HG03196 (cell line): ENCODE measurements at regions not wholly inside any gene's neighbourhood (a gene's known extent, or its start where the extent isn't known, plus 50 kb on each side); places are given as distances from the start of the nearest gene placed in this dataset.
A peak's percentile ranks its signal among the peaks of the same experiment; 100 is the strongest.
"Not testable (repeated sequence)": the region's sequence is repeated elsewhere in the genome, so short reads cannot be mapped to it uniquely, and the experiment has no call there.

Experiments used
- ATAC-seq: cut with Tn5 transposase; IDR thresholded peaks from one replicate; pipeline ENCODE4 v1.9.1; 2021; ENCODE audit not compliant: unreplicated experiment

GRCh38 chr2:145755019-145755837 is 1235.3 kb upstream of the ZEB2 start:
- no peak for ATAC-seq

DNA sequence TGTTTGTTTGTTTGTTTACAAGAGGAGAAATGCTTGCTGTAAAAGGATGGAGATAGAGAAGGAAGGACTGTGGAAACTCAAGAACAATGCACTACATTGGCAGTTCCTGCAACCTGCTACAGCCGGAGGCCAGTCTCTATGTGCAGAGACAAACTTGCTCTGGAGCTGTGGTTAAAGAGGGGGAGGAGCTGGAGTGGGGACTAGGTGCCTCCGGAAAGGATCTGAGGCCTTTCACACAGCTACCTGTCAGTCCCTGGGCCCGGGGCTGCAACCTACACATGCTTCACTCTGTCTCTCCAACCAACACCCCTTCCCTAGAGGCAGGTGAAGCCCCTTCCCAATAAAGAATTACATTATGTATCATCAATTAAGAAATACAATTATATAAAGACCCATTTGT is 1234.0 kb upstream of the ZEB2 start:
- no peak for ATAC-seq

- no peak for ATAC-seq
Measured at GRCh38 chr2:145753041-145753608, 1233.2 kb upstream of the ZEB2 start.

DNA sequence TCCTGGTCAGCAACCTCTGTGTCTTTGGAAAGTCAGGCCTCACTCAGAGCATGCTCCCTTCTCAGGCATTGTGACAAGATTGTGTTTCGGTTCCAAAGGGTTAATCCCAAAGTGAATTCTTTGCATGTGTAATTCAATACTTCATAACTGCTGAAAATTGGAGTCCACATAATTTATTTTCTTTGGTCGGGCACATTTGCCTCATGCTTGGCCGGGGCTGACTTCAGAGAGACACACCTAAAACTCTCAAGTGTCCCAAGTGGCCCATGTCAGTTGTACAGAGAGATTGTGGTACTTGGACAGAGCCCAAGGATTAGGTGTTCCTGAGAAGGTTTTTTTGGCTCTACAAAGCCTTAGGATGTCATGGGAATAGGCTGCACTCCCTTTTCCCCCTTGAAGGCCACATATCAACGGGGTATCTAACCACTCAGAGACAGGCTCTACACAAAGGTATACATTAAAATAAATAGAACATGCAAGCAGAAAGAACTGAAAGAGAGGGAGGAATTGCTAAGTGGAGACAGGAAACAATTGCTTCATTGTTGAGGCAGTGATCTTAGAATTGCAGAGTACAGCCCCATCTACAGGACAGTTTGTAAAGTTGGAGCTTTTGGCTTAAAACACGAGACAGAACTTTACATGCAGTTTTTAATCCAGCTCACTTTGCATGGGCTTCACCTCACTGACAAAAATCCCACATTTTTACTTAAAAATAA is 1232.3 kb upstream of the ZEB2 start:
- ATAC-seq, result peak; percentile 9

GRCh38 chr2:145751629-145752028 is 1231.7 kb upstream of the ZEB2 start:
- peak; percentile 88 for ATAC-seq

DNA sequence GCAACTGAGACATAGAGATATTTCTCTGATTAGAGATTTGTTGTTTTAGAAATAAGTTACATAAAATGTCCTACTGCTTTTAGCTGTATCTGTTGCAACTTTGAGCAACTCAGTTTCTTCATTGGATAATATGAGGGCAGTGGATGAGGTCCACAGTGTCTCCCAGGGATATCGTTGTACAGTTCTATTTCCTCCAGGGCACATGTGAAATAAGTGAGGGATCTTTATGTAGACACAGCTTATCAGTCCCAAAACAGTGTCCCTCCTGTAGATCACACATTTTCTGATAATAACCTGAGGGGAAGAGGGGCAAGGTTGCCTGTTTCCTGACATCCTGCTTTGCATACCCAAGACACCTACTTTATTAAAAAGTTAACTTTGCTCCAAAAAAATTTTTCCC is 1231.2 kb upstream of the ZEB2 start:
- no peak for ATAC-seq

DNA sequence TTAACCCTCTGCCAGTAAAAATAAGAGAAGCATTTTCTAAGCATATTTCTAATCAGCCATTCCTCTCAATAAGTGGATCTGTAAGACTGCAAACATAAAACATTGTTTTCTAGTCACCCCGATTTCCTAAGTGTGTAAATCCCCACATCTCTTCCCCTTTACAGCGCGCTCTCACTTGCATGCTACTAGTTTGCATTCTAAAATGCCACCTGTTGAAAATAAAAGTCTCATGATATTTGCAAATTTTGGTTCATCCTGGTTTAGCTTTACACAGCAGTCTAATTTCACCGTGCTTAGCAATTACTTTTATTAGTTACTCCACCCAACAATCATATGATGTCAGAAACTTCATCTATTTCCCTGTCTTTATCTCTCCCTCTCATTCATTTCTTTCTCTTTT is 1230.7 kb upstream of the ZEB2 start:
- no peak for ATAC-seq

DNA sequence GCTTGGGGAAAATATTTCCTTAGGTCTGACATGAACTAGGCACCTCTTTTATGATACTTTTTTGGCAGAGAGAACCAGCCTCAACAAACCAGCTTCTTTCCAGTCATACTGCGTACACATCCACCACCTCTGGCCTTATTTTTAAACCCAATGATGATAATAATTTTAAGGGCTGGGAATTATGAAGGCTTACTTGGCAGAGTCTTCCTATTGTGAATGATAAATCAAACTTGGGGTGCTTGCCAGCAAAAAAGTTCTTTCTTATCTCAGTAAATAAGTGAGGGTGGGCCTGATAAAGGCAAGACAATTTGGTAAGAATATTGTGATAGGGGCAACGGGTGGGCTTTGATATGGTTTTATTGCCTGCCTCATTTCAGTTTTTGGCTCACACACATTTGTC is 1230.2 kb upstream of the ZEB2 start:
- ATAC-seq, result no peak

DNA sequence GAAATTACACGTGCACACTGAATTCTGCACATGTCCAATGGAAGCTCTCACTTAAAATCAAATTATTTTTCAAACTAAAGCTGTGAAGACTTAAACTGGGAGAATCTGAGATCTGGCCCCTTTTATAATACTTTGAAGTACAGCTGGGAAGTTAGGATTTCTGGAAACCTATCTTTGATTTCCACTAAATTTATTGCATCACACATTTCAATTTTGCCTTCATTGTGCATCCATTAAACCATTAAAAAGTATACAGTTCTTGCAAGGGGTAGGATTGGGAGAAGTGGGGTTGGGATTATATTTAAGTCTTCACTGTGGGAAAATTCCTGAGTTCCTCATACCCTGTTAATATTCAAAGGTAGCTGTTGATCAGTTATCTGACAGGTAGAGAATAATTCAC is 1229.6 kb upstream of the ZEB2 start:
- ATAC-seq, result no peak

- ATAC-seq, result peak; percentile 71
Measured at GRCh38 chr2:145748927-145749326, 1229.0 kb upstream of the ZEB2 start.

DNA sequence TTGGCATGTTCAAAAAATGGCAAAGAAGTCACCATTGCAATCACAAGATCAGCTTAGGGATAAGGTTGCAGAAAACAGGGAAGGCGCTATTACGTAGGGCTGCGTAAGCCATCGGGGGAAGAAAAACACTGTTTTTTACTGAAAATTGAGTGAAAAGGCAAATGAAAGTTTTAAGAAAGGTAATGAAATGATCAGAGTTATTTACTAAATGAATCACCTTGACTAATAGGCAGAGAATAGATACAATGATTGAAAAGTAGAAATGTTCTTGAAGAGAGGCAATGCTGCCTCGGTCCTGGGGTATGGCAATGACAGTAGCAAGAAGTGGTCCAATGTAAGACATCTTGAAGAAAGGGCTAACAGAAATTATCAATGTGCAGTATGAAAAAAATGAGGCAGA is 1227.8 kb upstream of the ZEB2 start:
- ATAC-seq, result no peak

GRCh38 chr2:145745387-145745721 is 1225.4 kb upstream of the ZEB2 start:
- not testable (repeated sequence) for ATAC-seq

- peak; percentile 62 for ATAC-seq
Measured at GRCh38 chr2:145744541-145745386, 1224.8 kb upstream of the ZEB2 start.

DNA sequence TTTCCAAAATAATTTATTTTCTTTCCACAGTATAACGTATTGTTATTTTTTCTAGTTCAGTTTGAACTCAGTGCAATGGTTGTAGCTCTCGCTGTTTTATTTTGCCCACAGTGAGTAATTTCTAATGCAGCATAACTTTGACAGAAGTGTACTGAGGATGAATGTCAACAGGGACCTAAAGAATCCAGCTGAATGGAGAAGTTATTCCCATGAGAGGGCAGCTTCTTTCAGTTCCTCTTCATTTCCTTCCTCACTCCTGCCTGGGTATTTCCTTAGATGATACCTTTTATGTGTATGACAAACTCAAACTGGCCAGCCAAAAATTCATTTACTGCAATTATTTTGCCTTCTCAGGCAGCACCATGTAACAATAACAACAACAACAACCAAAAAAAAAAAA is 1223.1 kb upstream of the ZEB2 start:
- ATAC-seq, result no peak

DNA sequence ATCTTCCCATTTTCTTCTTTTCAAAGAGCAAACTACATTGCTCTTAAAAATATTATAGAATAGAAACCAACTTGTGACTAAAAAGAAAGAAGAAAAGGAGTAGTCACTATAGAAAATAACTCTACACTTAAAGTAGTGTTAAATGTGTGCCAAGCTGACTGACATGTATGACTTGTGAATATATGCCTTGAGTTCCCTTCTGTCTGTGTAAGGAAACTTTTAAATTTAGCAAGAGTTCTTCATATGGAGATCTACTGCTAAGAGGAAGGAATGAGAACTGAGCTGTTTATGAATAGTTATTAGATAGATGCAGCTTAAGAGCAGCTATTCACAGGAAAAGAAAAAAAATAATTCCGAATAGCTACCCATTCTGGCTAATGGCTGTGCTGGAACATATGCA is 1221.7 kb upstream of the ZEB2 start:
- no peak for ATAC-seq

GRCh38 chr2:145741181-145741580 is 1221.3 kb upstream of the ZEB2 start:
- no peak for ATAC-seq

DNA sequence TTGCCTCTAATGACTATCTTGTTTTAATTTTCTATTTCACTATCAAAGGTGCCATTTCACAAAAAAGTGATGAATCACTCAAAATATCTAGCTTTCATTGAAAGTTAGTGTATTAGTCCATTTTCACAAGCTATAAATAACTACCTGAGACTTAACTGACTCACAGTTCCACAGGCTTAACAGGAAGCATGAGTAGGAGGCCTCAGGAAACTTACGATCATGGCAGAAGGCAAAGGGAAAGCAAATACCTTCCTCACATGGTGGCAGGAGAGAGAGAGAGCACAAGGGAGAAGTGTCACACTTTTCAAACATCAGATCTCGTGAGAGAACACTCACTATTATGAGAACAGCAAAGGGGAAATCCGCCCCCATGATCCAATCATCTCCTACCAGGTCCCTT is 1220.4 kb upstream of the ZEB2 start:
- no peak for ATAC-seq

DNA sequence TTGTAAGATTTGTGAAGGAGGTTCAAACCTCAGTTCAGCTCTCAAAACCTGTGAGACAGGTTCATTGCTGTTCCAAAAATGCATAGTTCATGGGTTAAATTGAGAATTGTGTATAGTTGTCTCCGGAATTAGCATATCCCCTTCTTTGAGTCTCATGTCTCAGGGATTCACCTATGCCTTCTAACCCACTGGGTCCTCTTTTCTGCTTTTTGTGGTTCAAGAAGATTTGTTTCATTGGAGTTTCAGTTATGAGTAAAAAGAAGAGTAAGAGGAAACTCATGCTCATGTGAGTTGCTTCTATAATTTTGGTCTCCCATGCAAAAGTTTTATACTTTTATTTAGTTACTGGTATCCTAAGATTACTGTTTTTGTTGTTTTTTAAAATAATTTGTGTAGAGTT is 1219.8 kb upstream of the ZEB2 start:
- ATAC-seq, result peak; percentile 68

DNA sequence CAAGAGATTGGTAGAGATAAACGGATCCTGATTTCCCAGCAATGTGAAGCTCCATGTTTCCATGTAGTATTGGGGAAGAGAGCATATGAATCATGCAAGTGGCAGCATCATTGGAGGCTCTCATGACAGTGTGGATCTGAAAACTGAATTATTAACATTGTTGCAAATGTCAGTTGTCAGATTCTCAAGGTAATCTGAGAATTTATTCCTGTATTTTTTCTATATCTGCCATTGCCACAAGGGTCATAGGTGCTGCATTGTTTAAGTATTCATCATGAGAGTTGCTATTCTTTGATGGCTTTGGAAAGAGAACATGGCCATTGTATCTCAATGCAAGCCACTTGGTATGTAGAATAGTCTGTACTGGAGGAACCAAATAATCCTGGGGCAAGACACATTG is 1217.0 kb upstream of the ZEB2 start:
- no peak for ATAC-seq

- no peak for ATAC-seq
Measured at GRCh38 chr2:145731467-145731866, 1211.5 kb upstream of the ZEB2 start.

DNA sequence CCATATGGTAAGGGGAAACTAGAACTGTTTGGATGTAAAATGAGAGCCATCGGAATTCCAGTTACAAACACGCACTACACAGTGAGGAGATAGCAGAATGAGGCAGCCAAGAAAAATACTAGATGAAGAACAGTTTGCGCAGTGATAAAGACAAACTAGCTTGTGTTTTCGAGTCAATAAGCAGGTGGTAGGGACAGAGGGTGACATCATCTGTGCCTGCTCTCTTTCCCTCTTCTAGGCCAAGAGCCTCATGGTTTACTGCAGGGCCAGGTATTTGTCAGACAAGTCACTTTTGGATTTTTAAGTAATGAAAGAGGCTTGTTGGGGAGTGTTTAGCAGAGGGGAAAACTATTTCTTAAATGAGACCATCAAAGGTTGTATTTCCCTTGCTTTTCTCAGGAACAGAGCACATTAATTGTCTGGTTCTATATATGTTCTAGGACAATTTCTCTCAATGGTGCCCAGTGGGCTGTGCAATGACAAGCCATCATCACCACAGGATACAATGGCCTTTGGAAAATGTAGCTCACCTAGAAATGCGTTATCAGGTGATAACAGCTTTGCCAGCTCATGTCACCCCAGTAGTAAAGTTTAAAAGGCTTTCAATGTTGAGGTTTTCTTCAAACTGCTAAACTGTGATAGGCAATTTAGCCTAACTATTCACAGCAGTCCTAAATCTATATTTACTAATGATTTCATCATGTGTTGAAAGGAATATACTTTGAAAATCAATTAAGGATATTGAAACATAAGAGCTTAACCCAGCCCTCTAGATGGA is 1210.3 kb upstream of the ZEB2 start:
- no peak for ATAC-seq
